Lung (tissue), 11 donors: ENCODE measurements at regions not wholly inside any gene's neighbourhood (a gene's known extent, or its start where the extent isn't known, plus 50 kb on each side); places are given as distances from the start of the nearest gene placed in this dataset.

ENCODE experiments used
- ATAC-seq: fragments of 200-7000 bp; cut with Tn5 transposase; one replicate; pipeline ENCODE4 v1.9.1; 2020; ENCODE audit warnings: moderate number of reproducible peaks; ENCODE audit not compliant: insufficient read depth, low FRiP score
- DNase-seq, 3 donors: peaks; one replicate each; pipeline ENCODE4 v3.0.0-alpha.2; 2013 to 2017
- H3K27ac ChIP-seq, 2 donors: one replicate each; pipeline ENCODE4 v1.5.1; 2013; ENCODE audit warnings: mild to moderate bottlenecking in 2 of 2, moderate library complexity in 2 of 2, control low read depth in 1 of 2, inconsistent platforms in 1 of 2, low read depth in 1 of 2, low read length in 1 of 2
- H3K27me3 ChIP-seq, 3 donors: one replicate each; pipeline ENCODE4 v1.5.1; 2013; ENCODE audit warnings: low read length in 2 of 3; ENCODE audit not compliant: control insufficient read depth in 3 of 3, insufficient read depth in 3 of 3
- H3K36me3 ChIP-seq, 4 donors: one replicate each; pipeline ENCODE4 v1.5.1; 2013; ENCODE audit warnings: low read length in 4 of 4, mild to moderate bottlenecking in 1 of 4, moderate library complexity in 1 of 4; ENCODE audit not compliant: control insufficient read depth in 4 of 4, insufficient read depth in 4 of 4
- H3K4me1 ChIP-seq, 5 donors: one replicate each; pipeline ENCODE4 v1.5.1; 2013; ENCODE audit warnings: low read length in 5 of 5, mild to moderate bottlenecking in 2 of 5, moderate library complexity in 1 of 5; ENCODE audit not compliant: control insufficient read depth in 5 of 5, insufficient read depth in 5 of 5
- H3K4me3 ChIP-seq: one replicate; pipeline ENCODE4 v1.5.1; 2013; ENCODE audit warnings: mild to moderate bottlenecking, control low read depth, moderate library complexity
- H3K9ac ChIP-seq, 2 donors: one replicate each; pipeline ENCODE4 v1.5.1; 2013; ENCODE audit warnings: low read length in 2 of 2, control low read depth in 1 of 2; ENCODE audit not compliant: insufficient read depth in 1 of 2
- H3K9me3 ChIP-seq, 4 donors: one replicate each; pipeline ENCODE4 v1.5.1; 2013; ENCODE audit warnings: low read length in 3 of 4, mild to moderate bottlenecking in 1 of 4, moderate library complexity in 1 of 4; ENCODE audit not compliant: control insufficient read depth in 4 of 4, insufficient read depth in 3 of 4
- CTCF ChIP-seq: IDR thresholded peaks from 2 replicates; pipeline ENCODE4 v1.5.1; 2012; ENCODE audit warnings: mild to moderate bottlenecking; ENCODE audit errors: control extremely low read depth, extremely low read depth
- WGBS, 2 donors: extraction: QIAGEN DNeasy Blood & Tissue Kit; methylation state at CpG; one replicate each; pipeline ENCODE4 v1.1.7; 2013; 5-methylcytosine and 5-hydroxymethylcytosine counted together
- donor health status: control.
- donor health status: control.
- donor health status: Bipolar disorder and iron deficiency.
- donor health status: healthy.
- donor health status: DM: yes; HTN: yes; CAD: no.

- peaks cover 0 to 22% (median 10%) of the 10 kb centered on the region in 5 donors for H3K4me1 ChIP-seq
- WGBS, 2 donors = 80 to 92% methylated on average over 2 of the region's 2 CpGs
- no peak overlapping the region for H3K9ac ChIP-seq
- no peak overlapping the region for H3K27ac ChIP-seq
- no peaks in the 10 kb centered on the region for H3K9me3 ChIP-seq
- TF ChIP-seq CTCF = no peak
- H3K27me3 ChIP-seq = no peaks in the 10 kb centered on the region
- ATAC-seq (no peak), DNase-seq (no peak)
- H3K4me3 ChIP-seq = no peak overlapping the region
- H3K36me3 ChIP-seq = no peaks in the 10 kb centered on the region
Observed at GRCh38 chr14:51317373-51317772, 77.3 kb downstream of the TMX1 start.

GRCh38 chr14:51318813-51319597 lies 79.0 kb downstream of the TMX1 start:
- 69 to 82% methylated on average over 6 of the region's 6 CpGs for WGBS, 2 donors
- H3K27ac ChIP-seq = peak overlapping the region in 1 of 2 donors; percentile 0
- DNase-seq = no peak
- peaks cover 0 to 20% (median 10%) of the 10 kb centered on the region in 5 donors for H3K4me1 ChIP-seq
- H3K27me3 ChIP-seq = no peaks in the 10 kb centered on the region
- no peak for ATAC-seq
- no peak overlapping the region for H3K4me3 ChIP-seq
- TF ChIP-seq CTCF = no peak
- no peaks in the 10 kb centered on the region for H3K9me3 ChIP-seq
- no peaks in the 10 kb centered on the region for H3K36me3 ChIP-seq
- H3K9ac ChIP-seq = no peak overlapping the region

GRCh38 chr14:51321036-51321435 lies 81.0 kb downstream of the TMX1 start:
- WGBS, 2 donors = 92 to 96% methylated on average over 3 of the region's 3 CpGs
- H3K9me3 ChIP-seq = no peaks in the 10 kb centered on the region
- no peak overlapping the region for H3K4me3 ChIP-seq
- no peak for TF ChIP-seq CTCF
- no peak overlapping the region for H3K9ac ChIP-seq
- ATAC-seq (no peak), DNase-seq (no peak)
- H3K27ac ChIP-seq = no peak overlapping the region
- no peaks in the 10 kb centered on the region for H3K36me3 ChIP-seq
- H3K4me1 ChIP-seq = peaks cover 0 to 10% (median 6%) of the 10 kb centered on the region in 5 donors
- no peaks in the 10 kb centered on the region for H3K27me3 ChIP-seq

DNA sequence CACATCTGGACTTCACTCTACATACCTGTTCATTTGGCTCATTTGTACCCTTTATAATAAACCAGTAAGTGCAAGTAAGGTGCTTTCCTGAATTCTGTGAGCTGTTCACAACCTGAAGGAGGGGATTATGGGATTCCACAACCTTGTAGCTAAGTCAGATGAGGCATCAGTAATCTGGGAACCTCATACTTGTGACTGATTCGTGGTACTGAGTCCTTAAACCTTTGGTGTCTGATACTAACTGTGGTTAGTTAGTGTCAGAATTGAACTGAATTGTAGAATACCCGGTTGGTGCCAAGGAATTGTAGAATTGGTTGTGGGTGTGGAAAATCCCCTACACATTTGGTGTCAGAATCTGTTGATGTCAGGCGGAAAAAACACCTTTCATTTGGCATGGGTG lies 83.4 kb downstream of the TMX1 start:
- Histone ChIP-seq H3K27me3 (no peaks in the 10 kb centered on the region), H3K4me1 (peaks cover 0 to 10% (median 8%) of the 10 kb centered on the region in 5 donors), H3K9ac (no peak overlapping the region), H3K9me3 (no peaks in the 10 kb centered on the region), H3K27ac (no peak overlapping the region), H3K36me3 (no peaks in the 10 kb centered on the region), H3K4me3 (no peak overlapping the region)
- TF ChIP-seq CTCF = no peak
- 91 to 93% methylated on average over 3 of the region's 3 CpGs for WGBS, 2 donors
- DNase-seq (no peak), ATAC-seq (no peak)
